ENCODE measurements at regions not wholly inside any gene's neighbourhood (a gene's known extent, or its start where the extent isn't known, plus 50 kb on each side); places are given as distances from the start of the nearest gene placed in this dataset.
"Not testable (repeated sequence)": the region's sequence is repeated elsewhere in the genome, so short reads cannot be mapped to it uniquely, and the experiment has no call there.

DNA sequence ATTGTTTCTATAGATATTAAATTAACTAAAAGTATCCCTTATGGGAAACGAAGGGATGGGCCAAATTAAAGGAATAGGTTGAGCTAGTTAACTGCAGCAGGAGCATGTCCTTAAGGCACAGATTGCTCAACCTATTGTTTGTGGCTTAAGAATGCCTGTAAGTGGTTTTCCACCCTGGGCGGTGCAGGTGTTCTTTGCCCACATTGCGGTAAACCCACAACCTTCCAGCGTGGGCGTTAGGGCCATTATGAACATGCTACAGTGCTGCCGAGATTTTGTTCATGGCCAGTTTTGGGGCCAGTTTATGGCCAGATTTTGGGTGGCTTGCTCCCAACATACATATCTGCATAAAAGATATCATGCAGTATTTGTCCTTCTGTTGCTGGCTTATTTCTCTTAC, 1196.8 kb downstream of the NCAM2 start:
- DNase-seq: not testable (repeated sequence)

DNA sequence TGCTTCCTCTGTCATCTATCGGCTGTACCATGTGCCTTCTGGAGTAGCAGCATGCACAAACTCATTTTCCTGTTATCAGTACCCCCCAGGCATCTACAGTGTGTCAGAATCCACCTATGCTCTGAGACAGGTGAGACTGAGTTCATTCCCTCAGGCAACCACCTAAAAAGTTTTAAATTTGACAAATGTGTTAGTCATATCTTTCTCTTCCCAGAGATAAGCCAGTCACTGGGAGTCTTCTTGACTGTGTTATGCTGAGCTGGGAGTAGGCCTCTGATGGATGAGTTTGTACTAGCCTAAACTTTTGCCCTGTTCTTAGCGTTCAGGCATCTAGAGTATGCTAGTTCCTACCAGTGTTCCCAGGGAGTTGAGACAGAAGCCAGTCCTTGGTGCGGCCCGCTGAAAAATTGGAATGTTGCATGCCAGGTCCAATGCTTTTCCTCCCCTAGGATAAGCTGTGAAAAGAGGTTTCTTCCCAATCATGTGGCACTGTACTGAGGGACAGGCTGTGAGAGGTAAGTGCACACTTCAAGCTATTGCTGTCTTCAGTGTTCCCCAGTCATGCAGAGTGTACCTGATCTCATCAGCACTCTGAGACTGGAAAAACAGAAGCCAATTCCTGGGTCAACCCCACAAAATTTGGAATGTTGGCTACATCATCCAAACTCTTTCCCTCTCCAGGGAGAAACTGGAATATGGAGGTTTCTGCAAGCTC, 1202.3 kb downstream of the NCAM2 start:
- DNase-seq: no peak

GRCh38 chr21:22201126-22201525, 1202.9 kb downstream of the NCAM2 start:
- no peak for DNase-seq

DNA sequence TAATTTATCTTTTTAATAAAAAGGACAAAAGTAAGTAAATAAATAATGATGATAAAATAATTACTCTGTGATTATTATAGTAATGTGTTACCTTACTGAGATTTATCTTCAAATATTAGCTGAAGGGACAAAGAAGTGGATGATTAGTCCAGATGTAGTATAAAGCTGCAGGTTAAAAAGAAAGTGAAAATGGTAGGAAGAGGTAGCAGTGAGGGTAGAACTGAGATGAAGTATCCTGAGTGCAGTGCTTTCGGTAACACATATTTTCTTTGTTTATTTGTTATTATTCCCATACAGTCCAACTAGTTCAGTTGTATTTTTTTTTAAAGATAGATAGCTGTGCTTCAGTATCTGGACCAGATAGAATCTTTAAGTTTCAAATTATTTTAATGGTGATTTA, 1203.5 kb downstream of the NCAM2 start:
- DNase-seq: no peak

- no peak for DNase-seq
Measured at GRCh38 chr21:22209304-22209700, 1211.1 kb downstream of the NCAM2 start.

DNA sequence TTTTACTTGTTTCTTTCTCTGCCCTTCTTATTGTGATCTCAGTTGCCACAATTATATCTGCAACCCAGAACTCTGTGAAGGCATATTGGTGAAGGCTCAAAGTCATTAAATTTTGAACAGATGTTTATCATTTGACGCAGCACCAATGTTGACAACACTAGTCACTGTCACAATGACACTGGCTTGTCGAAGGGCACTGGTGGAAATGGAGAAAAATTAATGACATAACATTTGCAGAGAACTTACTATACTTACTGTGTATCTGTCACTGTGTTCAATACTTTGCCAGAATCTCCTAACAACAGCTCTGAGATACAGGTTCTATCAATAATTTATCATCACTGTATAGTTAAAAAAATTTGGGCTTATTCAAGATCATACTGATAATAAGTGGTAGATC, 1213.7 kb downstream of the NCAM2 start:
- DNase-seq: no peak

- DNase-seq: no peak
Measured at GRCh38 chr21:22223385-22223784, 1225.2 kb downstream of the NCAM2 start.

- DNase-seq: no peak
Measured at GRCh38 chr21:22224261-22224660, 1226.1 kb downstream of the NCAM2 start.

DNA sequence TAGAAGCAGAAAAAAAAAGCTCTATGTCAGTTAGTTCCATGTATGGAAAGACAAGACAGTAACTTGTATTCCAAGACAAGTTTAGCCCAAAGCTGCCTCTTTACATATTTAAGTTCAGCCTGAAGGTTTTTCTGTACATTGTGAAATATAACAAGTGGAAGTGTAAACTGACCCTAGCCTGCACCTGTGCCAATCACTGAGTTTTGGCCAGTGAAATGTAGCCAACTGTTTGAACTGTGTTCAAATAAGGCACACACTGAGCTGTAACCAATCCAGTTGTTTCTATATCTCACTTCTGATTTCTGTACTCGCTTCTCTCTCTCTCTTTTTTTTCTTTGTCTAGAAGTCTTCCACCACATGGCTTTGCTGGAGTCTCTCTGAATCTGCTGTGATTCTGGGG, 1227.1 kb downstream of the NCAM2 start:
- no peak for DNase-seq

- no peak for DNase-seq
Measured at GRCh38 chr21:22231013-22231412, 1232.8 kb downstream of the NCAM2 start.

DNA sequence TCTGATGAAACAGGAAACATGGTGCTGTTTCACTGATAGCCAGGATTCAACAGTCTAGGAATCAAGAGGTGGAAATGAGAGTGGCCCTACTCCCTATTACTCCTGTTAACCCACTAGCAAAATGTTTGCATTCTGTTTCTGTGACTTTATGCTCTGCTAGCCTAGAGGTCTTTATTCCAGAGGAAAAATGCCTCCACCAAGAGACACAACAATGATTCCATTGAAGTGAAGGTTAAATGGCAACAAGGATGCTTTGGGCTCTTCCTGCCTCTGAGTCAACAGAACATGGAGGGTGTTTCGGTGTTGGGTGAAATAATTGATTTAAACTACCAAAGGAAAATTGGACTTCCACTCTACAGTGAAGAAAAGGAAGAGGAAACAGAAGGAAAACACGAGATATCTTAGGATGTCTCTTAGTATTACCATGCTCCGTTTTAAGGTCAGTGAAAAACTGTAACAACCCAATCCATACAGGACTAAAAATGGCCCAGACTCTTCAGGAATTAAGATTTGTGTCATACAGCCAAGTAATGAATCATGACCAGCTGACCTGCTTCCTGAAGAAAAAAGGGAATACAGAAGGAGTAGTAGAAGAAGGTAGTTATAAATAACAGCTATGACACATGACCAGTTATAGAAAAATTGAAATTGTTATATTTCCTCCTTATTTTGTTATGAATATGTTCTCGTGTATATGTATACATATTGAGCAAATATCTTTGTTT, 1237.8 kb downstream of the NCAM2 start:
- no peak for DNase-seq

- DNase-seq: no peak
Measured at GRCh38 chr21:22244516-22244915, 1246.3 kb downstream of the NCAM2 start.

DNA sequence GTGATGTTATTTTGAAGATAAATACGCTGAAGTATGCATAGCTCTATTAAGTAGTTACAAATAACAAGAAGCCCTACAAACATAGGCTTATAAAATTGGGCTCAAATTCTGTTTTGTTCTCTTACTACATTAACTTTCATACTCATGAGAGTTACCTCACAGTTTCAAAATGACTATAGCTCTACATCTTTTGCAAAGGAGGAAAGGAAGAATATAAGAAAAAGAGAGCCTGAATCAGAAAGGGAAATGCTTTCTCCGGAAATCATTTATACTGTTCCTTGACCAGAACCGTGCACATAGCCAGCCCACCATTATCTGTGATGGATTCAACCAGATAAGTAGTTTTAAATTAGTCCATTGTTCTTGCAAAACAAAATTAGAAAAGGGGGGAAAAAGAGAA, 1252.1 kb downstream of the NCAM2 start:
- DNase-seq: no peak

- DNase-seq: no peak
Measured at GRCh38 chr21:22253761-22254160, 1255.6 kb downstream of the NCAM2 start.

- DNase-seq: no peak
Measured at GRCh38 chr21:22258821-22259220, 1260.6 kb downstream of the NCAM2 start.

DNA sequence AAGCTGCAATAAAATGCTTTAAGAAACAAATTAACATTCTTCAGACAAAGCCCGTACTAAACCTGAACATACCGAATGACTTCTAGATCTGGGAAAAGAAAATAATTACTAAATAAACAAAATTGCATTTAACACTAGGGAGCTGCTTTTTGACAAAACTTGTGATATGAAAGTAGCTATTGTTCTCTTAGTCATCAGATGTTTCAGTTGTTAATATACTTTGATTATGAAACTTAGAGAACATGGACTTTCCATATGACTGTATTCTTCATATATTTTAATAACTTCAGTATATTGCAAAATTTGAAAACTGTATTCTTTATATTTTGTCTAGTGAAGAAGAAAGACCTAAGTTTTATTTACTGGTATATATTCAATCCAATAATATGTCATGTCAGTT, 1262.1 kb downstream of the NCAM2 start:
- no peak for DNase-seq

GRCh38 chr21:22263890-22264289, 1265.7 kb downstream of the NCAM2 start:
- no peak for DNase-seq

DNA sequence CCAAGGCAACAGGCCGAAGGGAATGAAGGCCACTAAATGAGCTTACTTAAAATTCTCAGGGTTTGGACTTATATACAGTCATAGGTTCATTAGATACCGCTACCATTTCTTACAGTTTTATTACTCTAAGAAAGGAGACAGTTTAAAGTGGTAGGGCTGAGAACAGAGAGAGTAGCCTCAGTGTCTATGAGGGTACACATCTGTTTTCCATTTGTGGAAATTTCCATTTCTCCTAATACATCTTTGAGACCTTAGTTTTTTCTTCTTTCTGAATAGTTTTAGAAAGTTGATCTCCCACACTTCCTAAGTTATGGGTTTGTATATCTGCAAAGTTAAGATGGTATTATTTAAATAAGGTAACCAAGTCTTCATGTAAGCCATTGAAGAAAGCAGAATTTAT, 1279.1 kb downstream of the NCAM2 start:
- no peak for DNase-seq

GRCh38 chr21:22278366-22278765, 1280.2 kb downstream of the NCAM2 start:
- DNase-seq: no peak

DNA sequence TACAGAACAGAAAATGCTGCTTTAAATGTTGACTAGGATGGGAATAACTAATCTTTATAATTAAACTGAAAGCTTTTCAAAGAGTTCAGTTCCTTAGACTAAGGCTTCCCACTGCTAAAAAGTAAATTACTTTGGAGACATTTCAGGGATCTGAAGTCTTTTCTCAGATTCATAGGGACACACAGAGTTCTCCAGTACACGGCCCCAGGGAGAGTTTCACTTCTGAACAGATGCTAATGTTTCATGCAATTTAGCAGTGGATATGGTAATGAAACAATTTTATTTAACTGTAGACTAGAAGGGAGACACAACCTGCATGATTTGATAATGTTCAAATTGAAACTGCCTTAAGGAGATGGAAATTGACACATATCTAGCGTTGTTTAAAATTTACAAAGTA, 1282.6 kb downstream of the NCAM2 start:
- no peak for DNase-seq

DNA sequence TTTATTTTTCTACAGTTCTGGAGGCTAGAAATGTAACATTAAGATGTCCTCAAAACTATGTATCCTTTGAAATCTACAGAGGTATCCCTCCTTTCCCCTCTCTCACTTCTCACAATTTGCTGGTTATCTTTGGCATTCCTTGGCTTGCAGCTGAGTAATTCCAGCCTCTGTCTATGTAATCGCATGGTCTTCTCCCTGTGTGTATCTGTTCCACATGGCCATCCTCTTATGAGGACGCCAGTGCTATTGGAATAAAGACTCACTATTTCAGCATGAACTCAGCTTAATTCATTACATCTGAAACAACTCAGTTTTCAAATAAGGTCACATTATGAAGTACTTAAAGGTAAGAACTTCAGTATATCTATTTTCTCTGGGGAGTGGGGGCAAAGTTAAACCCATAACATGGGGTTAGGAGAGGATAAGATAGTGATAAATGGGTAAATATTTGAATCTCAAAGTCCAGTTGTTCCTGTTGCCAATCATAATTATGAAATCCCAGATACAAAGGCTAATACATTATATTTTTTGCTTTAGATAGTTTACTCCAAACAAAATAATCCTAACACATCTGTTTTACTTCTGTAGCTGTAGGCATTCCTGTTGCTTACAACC, 1290.8 kb downstream of the NCAM2 start:
- DNase-seq: no peak

- DNase-seq: no peak
Measured at GRCh38 chr21:22292144-22292543, 1293.9 kb downstream of the NCAM2 start.

- no peak for DNase-seq
Measured at GRCh38 chr21:22297575-22297974, 1299.4 kb downstream of the NCAM2 start.

GRCh38 chr21:22311741-22312462, 1313.7 kb downstream of the NCAM2 start:
- DNase-seq: no peak

Measured in NCI-H1105 treated with DMSO at 0.1 percent for 48 hours (cell line).